ENCODE measurements at regions not wholly inside any gene's neighbourhood (a gene's known extent, or its start where the extent isn't known, plus 50 kb on each side); places are given as distances from the start of the nearest gene placed in this dataset.

GRCh38 chr11:128299132-128299726 is 288.1 kb downstream of the ETS1 start (continued):
- TF ChIP-seq FOXP1 (CRISPR knock-in tag; IDR thresholded peaks at IDR 0.05; ENCODE audit: borderline replicate concordance) (no peak), NFATC4 (CRISPR knock-in tag; IDR thresholded peaks at IDR 0.05) (no peak), JAZF1 (CRISPR knock-in tag; IDR thresholded peaks at IDR 0.05) (no peak), ETV6 (CRISPR knock-in tag; IDR thresholded peaks at IDR 0.05) (no peak)

GRCh38 chr11:128298271-128298670 is 289.1 kb downstream of the ETS1 start:
- POLR2A ChIA-PET = no interaction called here
- Mint-ChIP-seq H3K27ac (no peak overlapping the region), H3K4me1 (peaks cover 11% of the 10 kb centered on the region; the same call in 1 of the 2 replicates), H3K4me3 (no peak overlapping the region), H3K36me3 (no peaks in the 10 kb centered on the region), H3K9me3 (no peaks in the 10 kb centered on the region), H3K27me3 (ENCODE audit: low read depth) (no peaks in the 10 kb centered on the region)
- DNase-seq (ENCODE audit: low spot score) (no peak), ATAC-seq (no peak)
- CTCF ChIA-PET = interaction anchor here (0.7 to 1.8 kb wide), 4 partner anchors 123 to 334 kb away, joined by 3 to 8 read pairs (median 4); no protein-coding TSS in a partner anchor
- TF ChIP-seq FOXJ3 (CRISPR knock-in tag; IDR thresholded peaks at IDR 0.05; ENCODE audit: borderline replicate concordance) (no peak), SMAD3 (CRISPR knock-in tag; IDR thresholded peaks at IDR 0.05; ENCODE audit: borderline replicate concordance) (no peak), ZNF425 (CRISPR knock-in tag; conservative IDR thresholded peaks at IDR 0.05) (no peak), ERG (CRISPR knock-in tag; IDR thresholded peaks at IDR 0.05) (no peak), FOXK1 (CRISPR knock-in tag; IDR thresholded peaks at IDR 0.05) (no peak), FOXP4 (CRISPR knock-in tag; IDR thresholded peaks at IDR 0.05) (no peak), E2F4 (CRISPR knock-in tag; IDR thresholded peaks at IDR 0.05; ENCODE audit: borderline replicate concordance, low read depth) (no peak), GRHL2 (CRISPR knock-in tag; IDR thresholded peaks at IDR 0.05; ENCODE audit: insufficient replicate concordance, severe bottlenecking) (no peak), ARID4B (CRISPR knock-in tag; IDR thresholded peaks at IDR 0.05; ENCODE audit: borderline replicate concordance) (no peak), TEAD1 (CRISPR knock-in tag; IDR thresholded peaks at IDR 0.05) (no peak), MAX (CRISPR knock-in tag; IDR thresholded peaks at IDR 0.05) (no peak), ATF3 (CRISPR knock-in tag; conservative IDR thresholded peaks at IDR 0.05) (no peak), ATF1 (CRISPR knock-in tag; IDR thresholded peaks at IDR 0.05) (no peak), ZNF263 (CRISPR knock-in tag; IDR thresholded peaks at IDR 0.05; ENCODE audit: low read depth) (no peak), GTF2I (CRISPR knock-in tag; conservative IDR thresholded peaks at IDR 0.05) (no peak), TP53 (CRISPR knock-in tag; IDR thresholded peaks at IDR 0.05) (no peak), MXD4 (CRISPR knock-in tag; IDR thresholded peaks at IDR 0.05; ENCODE audit: borderline replicate concordance) (no peak), EMX1 (CRISPR knock-in tag; IDR thresholded peaks at IDR 0.05) (no peak), ZSCAN18 (CRISPR knock-in tag; IDR thresholded peaks at IDR 0.05) (no peak)

Measured in WTC11 (cell line).